ENCODE measurements at regions not wholly inside any gene's neighbourhood (a gene's known extent, or its start where the extent isn't known, plus 50 kb on each side); places are given as distances from the start of the nearest gene placed in this dataset.

DNA sequence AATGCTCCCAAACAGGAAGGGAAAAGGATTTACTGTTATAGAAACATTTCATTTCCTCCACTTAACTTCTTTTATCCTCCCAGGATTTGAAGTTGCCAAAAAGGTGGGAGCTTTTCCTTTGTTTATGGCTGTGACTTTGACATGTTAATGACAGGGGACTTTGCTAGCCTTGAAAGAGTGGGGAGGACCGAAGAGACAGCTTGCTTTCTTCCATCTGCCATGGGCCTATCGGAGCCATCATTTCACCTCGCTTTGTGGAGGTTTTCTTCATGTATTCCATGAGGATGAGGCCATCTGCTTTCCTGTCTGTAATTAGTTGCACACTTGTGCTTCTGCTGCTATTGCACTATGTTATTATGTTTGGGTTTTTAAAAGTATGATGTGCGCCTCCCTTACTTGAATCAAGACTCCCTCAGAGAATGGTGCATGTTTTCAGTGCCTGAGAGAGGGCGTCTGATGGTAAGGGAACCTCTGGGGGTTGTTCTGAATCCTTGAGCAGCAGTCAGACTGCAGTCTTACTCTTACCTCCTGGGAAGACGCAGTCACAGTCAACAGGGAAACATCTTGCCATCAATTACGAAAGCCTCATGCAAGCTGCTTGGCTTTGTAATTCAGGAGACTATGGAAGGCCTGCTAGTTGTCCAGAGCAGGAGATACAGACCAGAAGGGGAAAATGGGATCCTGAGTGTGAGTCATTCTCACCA, 173.3 kb upstream of the MGAT5 start:
- H3K36me3 ChIP-seq (ENCODE audit: control insufficient read depth in 2 of 3, insufficient read depth in 3 of 3, low read length in 3 of 3), result no peaks in the 10 kb centered on the region
- CTCF ChIA-PET, result no interaction called here
- no peaks in the 10 kb centered on the region for H3K4me1 ChIP-seq (ENCODE audit: control insufficient read depth in 2 of 2, insufficient read depth in 2 of 2, low read length in 2 of 2)
- Mint-ChIP-seq H3K27ac (peak overlapping the region in 1 of 9 donors; percentile 43), H3K9me3 (no peaks in the 10 kb centered on the region), H3K4me3 (no peak overlapping the region), H3K36me3 (no peaks in the 10 kb centered on the region), H3K4me1 (no peaks in the 10 kb centered on the region), H3K27me3 (peaks cover 0 to 23% (median 9%) of the 10 kb centered on the region in 5 donors)
- DNase-seq (no peak), ATAC-seq (no peak)
- H3K4me3 ChIP-seq (ENCODE audit: low read length), result no peak overlapping the region
- POLR2A ChIA-PET, result no interaction called here
- intact Hi-C loops (cut with micrococcal nuclease), result no loop called here
- no peak overlapping the region for H3K27ac ChIP-seq (ENCODE audit: low read depth, low read length)
- H3K9me3 ChIP-seq (ENCODE audit: control insufficient read depth in 2 of 3, low read length in 3 of 3), result no peaks in the 10 kb centered on the region
- H3K27me3 ChIP-seq (ENCODE audit: control insufficient read depth in 2 of 2, insufficient read depth in 2 of 2, low read length in 2 of 2), result no peaks in the 10 kb centered on the region

GRCh38 chr2:134081238-134081938, 172.5 kb upstream of the MGAT5 start:
- H3K4me1 Mint-ChIP-seq, result no peaks in the 10 kb centered on the region
- CTCF ChIA-PET, result no interaction called here
- no peak for DNase-seq

DNA sequence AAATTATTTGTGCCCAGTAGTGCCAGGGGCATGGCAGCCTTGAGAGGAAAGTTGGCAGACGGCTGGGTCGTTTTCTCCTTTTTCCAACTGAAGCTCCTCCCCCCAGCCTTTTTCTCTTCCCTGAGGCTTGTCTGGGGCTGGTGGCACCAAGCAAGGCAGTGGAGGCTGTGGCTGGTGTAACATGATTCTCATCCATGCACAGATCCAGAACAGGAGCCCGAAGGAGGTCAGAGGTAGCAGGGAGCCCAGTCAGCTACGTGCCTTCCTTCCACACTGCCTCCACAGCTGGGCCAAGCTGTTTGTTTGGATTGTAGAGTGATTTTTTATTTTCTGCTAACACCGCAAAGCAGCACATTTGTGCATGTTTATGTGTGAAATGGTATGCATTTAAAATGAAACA, 170.3 kb upstream of the MGAT5 start:
- Histone ChIP-seq H3K27me3 (ENCODE audit: control insufficient read depth in 2 of 2, insufficient read depth in 2 of 2, low read length in 2 of 2) (no peaks in the 10 kb centered on the region), H3K27ac (ENCODE audit: low read depth, low read length) (no peak overlapping the region), H3K4me3 (ENCODE audit: low read length) (no peak overlapping the region), H3K4me1 (ENCODE audit: control insufficient read depth in 2 of 2, insufficient read depth in 2 of 2, low read length in 2 of 2) (no peaks in the 10 kb centered on the region), H3K36me3 (ENCODE audit: control insufficient read depth in 2 of 3, insufficient read depth in 3 of 3, low read length in 3 of 3) (no peaks in the 10 kb centered on the region), H3K9me3 (ENCODE audit: control insufficient read depth in 2 of 3, low read length in 3 of 3) (no peaks in the 10 kb centered on the region)
- CTCF ChIA-PET, result no interaction called here
- ATAC-seq, result no peak
- no peaks in the 10 kb centered on the region for H3K4me1 Mint-ChIP-seq
- no peaks in the 10 kb centered on the region for H3K9me3 Mint-ChIP-seq
- H3K36me3 Mint-ChIP-seq, result no peaks in the 10 kb centered on the region
- intact Hi-C loops (cut with micrococcal nuclease), result no loop called here
- DNase-seq, result no peak
- H3K27ac Mint-ChIP-seq, result no peak overlapping the region
- H3K4me3 Mint-ChIP-seq, result no peak overlapping the region
- H3K27me3 Mint-ChIP-seq, result peaks cover 4 to 15% (median 7%) of the 10 kb centered on the region in 5 donors
- POLR2A ChIA-PET, result no interaction called here

More at GRCh38 chr2:134081238-134081938, 172.5 kb upstream of the MGAT5 start:
- intact Hi-C loops (cut with micrococcal nuclease), result no loop called here
- Histone ChIP-seq H3K4me1 (ENCODE audit: control insufficient read depth in 2 of 2, insufficient read depth in 2 of 2, low read length in 2 of 2) (no peaks in the 10 kb centered on the region), H3K36me3 (ENCODE audit: control insufficient read depth in 2 of 3, insufficient read depth in 3 of 3, low read length in 3 of 3) (no peaks in the 10 kb centered on the region), H3K27ac (ENCODE audit: low read depth, low read length) (no peak overlapping the region), H3K27me3 (ENCODE audit: control insufficient read depth in 2 of 2, insufficient read depth in 2 of 2, low read length in 2 of 2) (no peaks in the 10 kb centered on the region), H3K9me3 (ENCODE audit: control insufficient read depth in 2 of 3, low read length in 3 of 3) (no peaks in the 10 kb centered on the region), H3K4me3 (ENCODE audit: low read length) (no peak overlapping the region)
- H3K27me3 Mint-ChIP-seq, result peaks cover 0 to 23% (median 9%) of the 10 kb centered on the region in 5 donors
- POLR2A ChIA-PET, result no interaction called here
- no peak for ATAC-seq
- H3K27ac Mint-ChIP-seq, result peak overlapping the region in 1 of 9 donors; percentile 43
- H3K9me3 Mint-ChIP-seq, result no peaks in the 10 kb centered on the region
- H3K36me3 Mint-ChIP-seq, result no peaks in the 10 kb centered on the region
- H3K4me3 Mint-ChIP-seq, result no peak overlapping the region

GRCh38 chr2:134086594-134087219, 167.2 kb upstream of the MGAT5 start:
- Histone ChIP-seq H3K36me3 (ENCODE audit: control insufficient read depth in 2 of 3, insufficient read depth in 3 of 3, low read length in 3 of 3) (no peaks in the 10 kb centered on the region), H3K9me3 (ENCODE audit: control insufficient read depth in 2 of 3, low read length in 3 of 3) (no peaks in the 10 kb centered on the region), H3K27ac (ENCODE audit: low read depth, low read length) (no peak overlapping the region), H3K27me3 (ENCODE audit: control insufficient read depth in 2 of 2, insufficient read depth in 2 of 2, low read length in 2 of 2) (no peaks in the 10 kb centered on the region), H3K4me1 (ENCODE audit: control insufficient read depth in 2 of 2, insufficient read depth in 2 of 2, low read length in 2 of 2) (no peaks in the 10 kb centered on the region), H3K4me3 (ENCODE audit: low read length) (no peak overlapping the region)
- CTCF ChIA-PET, result no interaction called here
- H3K27me3 Mint-ChIP-seq, result peaks cover 4 to 15% (median 5%) of the 10 kb centered on the region in 5 donors
- no peaks in the 10 kb centered on the region for H3K9me3 Mint-ChIP-seq
- POLR2A ChIA-PET, result no interaction called here
- no peaks in the 10 kb centered on the region for H3K4me1 Mint-ChIP-seq
- H3K27ac Mint-ChIP-seq, result no peak overlapping the region
- no peaks in the 10 kb centered on the region for H3K36me3 Mint-ChIP-seq
- intact Hi-C loops (cut with micrococcal nuclease), result no loop called here
- ATAC-seq, result no peak
- DNase-seq, result no peak
- H3K4me3 Mint-ChIP-seq, result no peak overlapping the region

DNA sequence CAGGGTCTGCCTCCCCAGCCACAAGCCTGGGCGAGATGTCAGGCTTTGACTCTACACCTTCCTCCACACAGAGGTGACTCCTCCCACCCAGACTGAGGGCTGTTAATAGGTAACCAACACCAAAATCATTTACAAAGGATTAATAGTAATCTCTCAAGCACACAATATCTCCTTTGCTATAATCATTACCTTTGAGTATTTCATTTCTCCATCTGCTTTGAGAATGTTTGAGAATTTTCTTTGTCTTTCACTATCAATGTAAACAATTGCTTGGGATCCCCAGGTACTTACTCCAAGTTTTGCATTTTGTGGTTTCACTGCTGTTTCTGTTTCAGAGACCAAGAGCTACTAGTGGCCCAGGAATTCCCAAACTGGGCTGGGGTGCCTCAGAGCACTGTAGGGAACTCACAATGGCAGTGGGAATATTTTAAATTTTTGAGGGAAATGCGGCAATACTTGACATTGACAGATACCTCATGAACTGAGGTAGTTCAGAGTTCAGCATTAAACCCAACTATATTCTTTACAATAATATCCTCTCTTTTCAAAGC, 166.4 kb upstream of the MGAT5 start:
- H3K27me3 Mint-ChIP-seq, result peaks cover 4 to 11% (median 5%) of the 10 kb centered on the region in 5 donors
- no peak overlapping the region for H3K27ac ChIP-seq (ENCODE audit: low read depth, low read length)
- CTCF ChIA-PET, result no interaction called here
- intact Hi-C loops (cut with micrococcal nuclease), result no loop called here
- H3K9me3 Mint-ChIP-seq, result peaks cover 0 to 2% (median 0%) of the 10 kb centered on the region in 11 donors
- H3K36me3 Mint-ChIP-seq, result no peaks in the 10 kb centered on the region
- H3K36me3 ChIP-seq (ENCODE audit: control insufficient read depth in 2 of 3, insufficient read depth in 3 of 3, low read length in 3 of 3), result no peaks in the 10 kb centered on the region
- H3K4me1 Mint-ChIP-seq, result no peaks in the 10 kb centered on the region
- POLR2A ChIA-PET, result no interaction called here
- DNase-seq (no peak), ATAC-seq (no peak)
- no peak overlapping the region for H3K27ac Mint-ChIP-seq
- H3K4me3 ChIP-seq (ENCODE audit: low read length), result no peak overlapping the region
- no peaks in the 10 kb centered on the region for H3K4me1 ChIP-seq (ENCODE audit: control insufficient read depth in 2 of 2, insufficient read depth in 2 of 2, low read length in 2 of 2)
- H3K4me3 Mint-ChIP-seq, result no peak overlapping the region
- no peaks in the 10 kb centered on the region for H3K27me3 ChIP-seq (ENCODE audit: control insufficient read depth in 2 of 2, insufficient read depth in 2 of 2, low read length in 2 of 2)
- no peaks in the 10 kb centered on the region for H3K9me3 ChIP-seq (ENCODE audit: control insufficient read depth in 2 of 3, low read length in 3 of 3)

DNA sequence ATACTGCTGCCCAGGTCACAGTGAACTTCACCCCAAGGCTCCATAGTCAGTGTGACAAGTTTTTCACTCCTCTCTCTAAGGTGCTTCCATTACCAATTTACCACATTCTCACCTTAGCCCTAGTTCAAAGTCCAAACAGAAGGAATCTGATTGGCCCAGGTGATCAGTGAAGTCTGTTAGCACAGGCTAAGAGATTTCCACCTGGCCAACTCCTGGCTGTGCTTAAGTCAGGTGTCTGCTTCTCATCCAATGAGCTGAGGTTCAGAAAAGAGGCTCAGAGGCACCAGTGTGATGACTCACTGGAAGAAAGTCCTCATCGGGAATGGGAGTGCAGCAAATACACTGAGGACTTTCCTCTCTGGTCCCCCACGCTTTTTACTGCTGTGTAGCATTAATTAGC, 164.4 kb upstream of the MGAT5 start:
- intact Hi-C loops (cut with micrococcal nuclease), result no loop called here
- Mint-ChIP-seq H3K27ac (no peak overlapping the region), H3K9me3 (peaks cover 0 to 3% (median 0%) of the 10 kb centered on the region in 11 donors), H3K27me3 (peaks cover 0 to 8% (median 4%) of the 10 kb centered on the region in 5 donors), H3K36me3 (no peaks in the 10 kb centered on the region), H3K4me3 (no peak overlapping the region), H3K4me1 (no peaks in the 10 kb centered on the region)
- ChIA-PET POLR2A (no interaction called here), CTCF (no interaction called here)
- Histone ChIP-seq H3K36me3 (ENCODE audit: control insufficient read depth in 2 of 3, insufficient read depth in 3 of 3, low read length in 3 of 3) (no peaks in the 10 kb centered on the region), H3K4me3 (ENCODE audit: low read length) (no peak overlapping the region), H3K27ac (ENCODE audit: low read depth, low read length) (no peak overlapping the region), H3K4me1 (ENCODE audit: control insufficient read depth in 2 of 2, insufficient read depth in 2 of 2, low read length in 2 of 2) (no peaks in the 10 kb centered on the region), H3K9me3 (ENCODE audit: control insufficient read depth in 2 of 3, low read length in 3 of 3) (no peaks in the 10 kb centered on the region), H3K27me3 (ENCODE audit: control insufficient read depth in 2 of 2, insufficient read depth in 2 of 2, low read length in 2 of 2) (no peaks in the 10 kb centered on the region)
- no peak for ATAC-seq
- DNase-seq, result no peak
